GM21723 (cell line): ENCODE measurements at regions not wholly inside any gene's neighbourhood (a gene's known extent, or its start where the extent isn't known, plus 50 kb on each side); places are given as distances from the start of the nearest gene placed in this dataset.

Source experiments
- ATAC-seq: cut with Tn5 transposase; IDR thresholded peaks from one replicate; pipeline ENCODE4 v1.9.1; 2021; ENCODE audit warnings: mild to moderate bottlenecking, moderate library complexity; ENCODE audit not compliant: unreplicated experiment

DNA sequence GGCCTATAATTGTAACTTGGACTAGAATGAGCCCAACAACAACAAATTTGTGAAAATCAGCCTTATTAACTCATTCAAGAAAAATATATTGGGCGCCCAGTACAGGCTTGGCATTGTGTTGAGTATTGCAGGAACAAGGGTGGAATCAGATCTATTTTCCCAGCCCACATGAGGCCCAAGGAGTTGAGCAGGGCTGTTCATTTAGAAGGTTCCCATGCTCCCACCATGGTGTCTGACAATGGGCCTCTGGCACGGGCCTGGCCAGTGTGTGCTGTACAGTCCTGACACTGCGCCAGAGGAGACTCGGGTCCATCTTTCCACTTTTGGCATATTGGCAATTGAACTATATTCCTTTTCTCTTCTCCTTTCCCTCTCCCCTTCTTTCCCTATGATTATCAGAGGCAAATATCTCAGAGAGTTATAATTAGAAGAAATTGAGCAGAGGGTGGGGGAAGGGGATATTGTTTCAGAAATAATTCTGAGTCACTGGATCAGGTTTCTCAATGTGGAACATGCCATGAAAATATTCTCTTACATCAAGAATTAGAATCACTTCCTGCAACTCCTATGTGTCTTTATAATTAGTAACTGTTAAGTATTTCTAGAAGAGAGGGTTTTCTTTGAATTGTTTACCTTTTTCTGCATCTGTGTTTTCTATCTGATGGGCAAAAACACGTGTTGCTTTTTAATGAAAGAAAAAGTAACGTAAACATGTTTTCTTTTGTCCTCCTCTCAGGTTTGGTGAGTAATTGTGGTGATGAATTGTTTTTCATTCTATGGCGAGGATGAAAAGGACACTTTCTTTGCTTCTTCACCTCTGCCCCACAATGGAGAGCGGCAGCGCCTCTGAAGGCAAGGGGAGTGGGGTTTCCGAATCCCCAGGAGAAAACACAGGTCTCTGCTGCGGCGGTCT is 209.4 kb downstream of the FOXA2 start:
- ATAC-seq, result no peak

DNA sequence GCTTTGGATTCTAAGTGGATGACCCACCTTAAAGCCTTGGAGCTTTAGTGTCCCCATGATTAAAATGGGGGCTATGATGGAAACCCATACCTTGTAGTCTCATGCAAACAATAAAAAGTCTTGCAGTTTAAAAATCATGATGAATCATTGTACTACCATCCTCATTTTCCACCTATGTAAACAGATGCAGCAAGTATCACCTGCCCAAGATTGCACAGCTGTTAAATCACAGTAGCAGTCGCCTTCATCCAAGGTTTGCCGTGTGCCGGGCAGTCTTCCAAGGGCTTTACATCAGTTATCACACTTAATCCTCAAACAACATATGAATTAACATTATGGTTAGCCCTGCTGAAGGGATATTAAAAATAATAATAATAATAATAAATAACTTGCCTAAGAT is 210.3 kb downstream of the FOXA2 start:
- ATAC-seq, result no peak

DNA sequence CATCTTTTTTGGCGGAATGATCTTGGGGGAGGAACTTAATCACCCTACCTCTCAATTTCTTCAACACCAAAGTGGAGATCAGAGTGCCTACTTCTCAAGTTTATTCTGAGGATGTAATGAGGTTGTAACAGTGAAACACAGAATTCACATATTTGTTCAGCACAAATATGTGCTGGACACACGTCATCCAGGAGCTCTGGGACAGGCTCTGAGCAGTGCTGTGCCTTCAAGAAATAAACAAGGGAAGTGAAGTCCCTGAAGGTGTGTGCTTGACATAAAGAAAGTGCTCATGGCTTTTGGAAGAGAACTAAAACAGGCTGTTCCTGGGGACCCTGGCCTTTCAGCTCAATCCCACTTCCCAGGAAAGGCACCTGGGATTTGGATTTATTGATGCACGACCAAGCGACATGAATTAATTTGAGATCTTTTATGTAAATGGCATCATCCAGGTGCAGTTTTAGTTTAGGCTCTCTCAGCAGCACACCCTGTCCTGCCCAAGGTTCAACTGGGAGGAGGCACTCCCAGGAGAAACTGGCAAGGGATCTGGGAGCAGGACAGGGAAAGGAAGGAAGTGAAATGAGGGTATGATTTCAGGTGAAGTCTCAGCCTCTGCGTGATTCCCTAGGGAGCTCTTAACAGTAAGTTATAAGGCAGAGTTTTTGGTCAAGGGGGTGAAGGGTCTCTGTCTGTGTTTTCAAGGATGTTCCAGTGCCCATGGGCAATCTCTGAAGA is 211.0 kb downstream of the FOXA2 start:
- no peak for ATAC-seq

DNA sequence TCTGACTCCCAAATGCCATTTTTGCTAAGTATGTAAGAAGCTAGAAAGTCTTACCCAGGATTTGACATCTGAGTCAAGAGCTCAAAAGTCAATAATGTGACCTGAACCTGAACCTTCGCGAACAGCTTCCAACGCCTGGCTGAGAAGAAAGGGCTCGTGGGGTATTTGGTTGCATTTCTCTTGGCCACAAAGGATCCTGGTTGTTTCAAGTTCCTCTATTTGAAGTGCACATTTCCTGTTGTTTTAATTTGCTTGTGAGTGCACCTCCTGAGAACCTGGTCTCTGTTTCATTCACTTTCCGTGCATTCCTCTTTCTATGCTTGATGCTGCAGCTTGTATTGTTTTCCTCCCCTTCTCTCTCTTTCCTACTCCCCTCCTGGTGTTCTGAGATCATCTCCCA is 212.5 kb downstream of the FOXA2 start:
- peak; percentile 92 for ATAC-seq

DNA sequence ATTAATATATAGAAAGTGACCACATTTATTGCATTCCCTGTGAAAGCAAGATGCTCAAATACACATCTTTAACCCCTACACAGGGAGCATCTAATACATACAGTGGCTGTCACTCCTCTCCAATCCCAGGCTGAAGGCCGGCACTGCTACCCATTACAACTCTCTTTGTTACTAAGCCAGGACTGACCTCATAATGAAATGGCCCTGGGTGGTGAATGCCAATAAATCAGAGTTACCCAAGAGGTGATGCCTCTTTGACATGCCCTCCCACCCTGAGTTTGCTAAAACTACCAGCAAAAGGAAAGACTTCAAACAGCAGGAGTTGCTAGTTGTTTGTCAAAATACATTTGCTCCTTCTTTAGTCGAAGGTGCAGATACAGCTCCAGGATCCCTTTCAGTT is 214.2 kb downstream of the FOXA2 start:
- no peak for ATAC-seq

DNA sequence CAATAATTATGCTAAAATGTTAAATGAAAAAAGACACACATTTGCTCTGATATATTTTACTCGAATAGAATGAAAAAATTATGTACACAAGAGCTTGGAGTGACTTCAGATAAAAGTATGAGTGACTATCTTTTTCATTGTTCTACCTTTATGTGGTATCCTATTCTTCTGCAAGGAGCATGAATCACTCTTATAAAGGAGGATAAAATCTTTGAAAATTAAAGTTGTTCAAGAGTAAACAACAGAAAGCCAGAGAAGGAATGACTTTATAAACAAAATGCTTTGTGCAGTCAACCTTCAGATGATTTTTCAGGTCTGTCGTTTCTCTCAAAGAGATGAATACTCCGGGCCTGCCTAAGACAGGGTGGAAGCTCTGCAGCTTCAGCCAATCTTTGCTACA is 215.3 kb downstream of the FOXA2 start:
- no peak for ATAC-seq

DNA sequence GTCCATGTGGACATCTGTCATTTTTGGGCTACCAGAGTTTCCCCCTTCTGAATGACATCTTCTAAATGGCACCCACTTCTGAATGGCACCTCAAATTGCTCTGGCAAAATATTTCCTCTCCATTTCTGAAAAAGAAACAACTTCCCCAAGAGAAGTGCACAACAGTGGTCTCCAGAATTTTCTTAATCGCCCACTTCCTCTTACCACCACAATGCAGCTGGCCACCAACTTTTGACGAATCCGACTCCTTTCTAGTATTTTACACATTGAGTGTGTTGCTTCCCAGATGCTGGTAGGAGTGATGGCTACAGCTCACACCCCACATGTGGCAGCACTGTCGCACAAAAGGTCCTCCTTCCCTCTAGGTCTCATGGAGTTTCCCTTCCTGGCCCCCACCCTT is 216.1 kb downstream of the FOXA2 start:
- ATAC-seq, result no peak

DNA sequence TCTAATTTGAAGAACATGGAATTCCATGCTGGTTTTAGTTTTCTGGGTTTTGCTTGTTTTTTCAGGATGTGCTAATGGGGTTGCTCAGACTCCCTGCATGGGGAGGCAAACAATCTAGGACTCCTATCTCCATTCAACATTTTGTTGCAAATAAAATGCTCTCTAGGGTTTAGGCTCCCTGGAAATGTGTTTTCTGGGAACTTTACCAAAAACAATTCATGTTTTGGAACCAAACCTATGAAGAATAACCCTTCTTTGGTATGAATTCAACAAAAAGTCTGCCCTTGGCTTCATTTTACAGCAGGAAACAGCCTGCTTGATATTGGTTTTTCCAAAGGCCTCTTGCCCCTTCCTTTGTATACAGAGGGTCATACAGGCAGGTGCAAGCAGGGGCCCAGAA is 217.7 kb downstream of the FOXA2 start:
- ATAC-seq, result no peak

DNA sequence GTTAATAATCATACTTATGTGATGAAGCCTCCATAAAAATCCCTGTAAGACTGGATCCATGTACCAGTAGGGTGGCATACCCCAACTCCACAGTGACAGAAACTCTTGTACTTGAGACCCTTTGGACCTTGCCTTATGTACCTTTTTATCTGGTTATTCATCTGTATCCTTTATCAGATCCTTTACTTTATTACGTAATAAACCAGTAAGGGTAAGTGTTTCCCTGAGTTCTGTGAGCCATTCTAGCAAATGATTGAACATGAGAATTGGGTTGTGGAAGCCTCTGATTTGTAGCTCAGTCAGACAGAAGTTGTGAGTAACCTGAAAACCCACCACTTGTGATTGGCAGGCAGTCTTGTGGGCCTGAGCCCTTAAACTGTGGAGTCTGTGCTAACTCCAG is 229.7 kb downstream of the FOXA2 start:
- ATAC-seq, result no peak

DNA sequence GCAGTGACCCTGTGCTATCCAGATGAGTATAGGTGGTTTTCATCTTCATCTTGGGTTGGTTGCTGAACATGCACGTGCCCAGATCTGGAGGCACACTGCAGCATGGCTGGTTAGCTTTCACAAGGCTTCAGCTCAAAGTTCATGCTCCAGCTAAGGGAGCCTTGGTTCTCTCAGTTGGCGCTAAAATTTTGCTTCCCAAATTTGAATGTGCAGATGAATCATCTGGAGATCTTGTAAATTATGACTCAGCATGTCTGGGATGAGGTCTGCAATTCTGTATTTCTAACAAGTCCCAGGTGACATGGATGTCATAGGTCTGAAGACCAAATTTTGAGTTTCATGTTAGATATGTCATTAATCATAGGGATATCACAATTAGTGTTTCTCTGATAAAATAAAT is 230.8 kb downstream of the FOXA2 start:
- ATAC-seq, result no peak

DNA sequence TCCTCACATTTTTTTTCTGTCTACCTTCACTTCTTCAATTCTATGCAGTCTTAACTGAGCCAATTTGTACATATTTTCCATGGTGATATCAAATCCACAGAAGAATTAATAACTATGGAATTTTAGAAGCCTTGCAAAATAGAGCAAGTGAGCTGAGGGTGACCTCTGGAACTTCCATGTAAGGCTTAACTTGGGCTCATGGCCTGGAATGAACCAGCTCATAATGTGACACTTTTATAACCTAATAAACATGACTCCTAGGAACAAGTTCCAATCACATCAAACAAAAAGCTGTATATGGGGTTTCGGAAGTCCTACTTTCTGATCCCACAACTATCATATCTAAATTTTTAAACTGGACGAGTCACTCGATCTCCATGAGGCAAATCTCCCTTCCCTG is 232.4 kb downstream of the FOXA2 start:
- no peak for ATAC-seq

DNA sequence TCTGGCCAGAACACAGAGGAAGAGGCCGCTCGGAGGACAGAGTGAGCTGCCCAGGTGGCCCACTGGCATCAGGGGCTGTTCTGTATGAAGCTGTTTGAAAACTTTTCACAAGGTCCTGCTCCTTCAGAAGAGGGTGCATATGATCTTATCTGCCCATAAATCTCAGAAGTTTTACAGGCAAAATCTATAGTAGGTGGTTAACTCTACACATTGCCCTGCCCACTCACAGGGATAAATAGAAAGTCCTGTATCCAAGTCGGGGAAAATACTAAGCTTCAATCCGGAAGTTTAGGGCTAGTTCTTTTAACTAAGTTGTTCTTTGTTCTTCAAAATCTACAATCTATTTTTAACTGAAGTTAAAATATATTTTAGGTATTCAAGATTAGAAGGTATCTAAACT is 233.7 kb downstream of the FOXA2 start:
- no peak for ATAC-seq

DNA sequence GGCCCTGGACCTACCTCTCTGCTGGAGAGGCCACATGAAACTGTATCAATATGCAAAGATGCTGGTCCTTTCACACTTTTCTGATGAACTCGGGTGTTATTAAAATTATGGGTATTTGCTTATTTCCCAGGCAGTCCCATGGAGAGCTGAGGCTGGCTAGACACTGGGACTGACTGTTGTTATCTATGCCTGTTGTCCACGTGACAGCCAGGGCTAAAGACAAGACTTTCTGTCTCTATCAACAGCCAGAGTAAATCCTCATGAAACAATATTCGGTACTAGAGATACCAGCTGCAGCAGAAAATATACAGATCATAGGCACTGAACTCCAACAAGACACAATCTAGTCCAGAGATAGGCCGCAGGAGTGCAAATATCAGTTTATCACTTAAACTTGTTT is 236.4 kb downstream of the FOXA2 start:
- ATAC-seq, result no peak

DNA sequence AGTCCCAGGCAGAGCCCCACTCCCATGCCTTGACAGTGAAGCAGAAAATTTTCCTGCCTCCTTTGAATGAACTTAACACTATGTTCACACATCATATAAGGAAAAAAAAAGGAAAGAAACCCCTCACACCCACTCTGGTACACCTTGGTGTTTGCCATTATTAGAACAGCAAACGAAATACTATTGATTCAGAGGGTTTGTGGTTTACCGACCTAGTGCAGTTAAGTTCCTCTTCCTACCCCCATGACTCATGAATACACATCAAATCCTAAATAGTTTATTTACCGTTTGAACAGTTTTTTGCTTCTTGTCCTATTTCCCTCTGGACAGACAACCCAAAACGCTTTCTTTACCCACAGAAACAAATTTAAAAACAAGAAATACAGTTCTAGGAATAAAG is 237.7 kb downstream of the FOXA2 start:
- ATAC-seq, result peak; percentile 67

DNA sequence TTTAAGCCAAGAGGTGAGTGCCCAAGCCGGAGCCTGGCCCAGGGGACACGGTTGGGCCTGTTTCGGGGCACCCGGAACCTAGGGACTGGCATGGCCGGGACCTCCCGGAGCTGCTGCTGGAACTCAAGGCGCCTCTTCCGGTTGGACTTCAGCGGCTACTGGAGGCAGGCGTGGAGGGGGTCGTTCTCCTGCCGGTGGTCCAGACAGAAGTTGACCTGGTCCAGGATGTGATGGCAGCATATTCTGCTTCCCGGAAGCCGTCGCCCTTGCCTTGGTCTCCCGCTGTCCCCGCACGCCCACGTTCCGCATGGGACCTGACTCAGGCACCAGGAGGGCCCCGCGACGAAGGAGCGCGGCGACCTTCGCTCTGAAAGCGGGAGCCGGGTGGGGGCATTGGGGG is 240.8 kb downstream of the FOXA2 start:
- ATAC-seq, result no peak

DNA sequence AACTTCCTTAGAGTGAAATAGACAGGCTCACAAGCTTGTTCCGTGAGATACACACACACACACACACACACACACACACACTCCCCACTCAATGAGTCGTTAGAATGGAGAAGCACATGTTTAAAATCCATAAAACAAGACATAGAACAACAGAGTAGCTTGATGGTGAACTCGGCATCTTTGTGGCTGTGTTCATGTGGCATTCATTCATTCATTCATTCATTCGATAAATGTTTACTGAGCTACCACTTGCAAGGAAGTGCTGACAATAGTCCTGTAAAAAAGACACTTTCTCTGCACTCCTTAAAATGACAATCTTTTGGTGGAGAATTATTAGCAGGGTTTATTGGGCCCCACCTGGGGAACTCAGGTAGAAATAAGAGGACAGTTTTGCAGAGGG is 242.0 kb downstream of the FOXA2 start:
- ATAC-seq, result no peak

DNA sequence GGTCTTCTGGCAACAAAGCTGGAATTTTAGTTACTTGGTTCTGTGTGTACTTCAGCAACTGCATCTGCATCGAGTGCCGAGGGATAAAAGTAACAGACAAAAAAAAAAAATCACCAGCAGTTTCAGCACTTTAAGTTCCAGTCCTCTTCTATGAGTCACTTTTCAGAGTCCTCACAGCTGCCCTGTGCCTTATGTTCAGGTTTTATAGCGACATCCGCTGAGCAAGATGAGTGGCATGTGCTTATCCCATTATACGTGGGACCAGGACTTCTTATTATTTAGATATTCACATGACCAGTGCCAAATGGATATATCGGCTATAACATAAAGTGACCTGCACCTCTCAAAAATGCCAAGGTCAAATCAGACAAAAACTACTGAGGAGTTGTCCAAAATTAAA is 242.9 kb downstream of the FOXA2 start:
- no peak for ATAC-seq

DNA sequence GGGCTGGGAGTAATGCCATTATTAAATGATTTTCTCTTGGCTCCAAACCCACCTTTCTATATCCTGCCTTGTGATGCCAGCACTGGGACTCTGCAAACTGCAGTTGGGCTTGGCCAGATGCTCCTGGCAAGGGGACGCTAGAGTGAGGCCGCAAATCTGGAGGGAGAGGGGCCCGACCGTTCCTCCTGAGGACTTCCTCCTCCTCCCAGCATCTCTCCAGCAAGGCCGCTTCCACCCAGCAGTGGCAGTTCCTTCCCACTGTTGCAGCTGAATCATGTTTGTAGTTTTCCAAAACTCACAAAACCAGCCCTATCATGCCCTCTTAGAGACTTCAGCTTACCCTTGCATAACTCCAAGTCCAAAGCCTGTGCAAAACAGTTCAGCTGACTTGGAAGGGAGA is 244.4 kb downstream of the FOXA2 start:
- ATAC-seq, result no peak

DNA sequence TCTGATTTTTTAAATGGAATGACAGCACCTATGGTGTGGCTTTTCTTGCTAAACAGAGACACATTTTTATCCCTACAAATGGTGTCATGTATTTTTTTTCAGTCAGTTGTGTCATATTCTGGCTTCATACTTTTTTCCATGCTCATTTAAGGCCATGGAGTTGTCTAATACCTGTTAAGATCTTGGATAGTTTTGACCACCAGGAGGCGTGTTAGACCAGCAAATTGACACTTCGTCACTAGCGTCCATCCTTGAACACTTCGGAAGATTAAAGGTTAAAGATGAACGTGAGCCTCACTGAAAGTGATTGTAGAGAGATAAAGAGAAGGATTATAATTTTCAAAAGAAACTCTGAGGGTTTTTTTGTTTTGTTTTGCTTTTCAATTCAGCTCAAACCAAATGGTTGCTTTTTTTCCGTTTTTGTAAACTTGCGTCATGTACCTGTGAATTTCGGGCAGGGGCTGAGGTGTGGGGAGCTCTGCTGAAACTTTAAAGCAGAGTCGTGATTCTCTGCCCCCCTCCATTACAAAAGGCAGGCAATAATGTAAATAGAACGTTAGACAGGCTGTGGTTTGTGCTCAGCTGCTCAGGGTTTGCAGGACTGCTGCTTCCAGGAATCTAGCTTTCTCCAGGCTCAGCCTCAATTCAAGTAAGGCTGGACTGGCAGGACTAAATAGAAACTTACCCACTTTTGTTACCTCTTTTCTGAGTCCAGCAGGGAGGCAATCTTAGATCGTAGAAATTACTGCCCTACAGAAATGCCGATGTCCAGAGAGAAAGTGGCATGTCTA is 245.1 kb downstream of the FOXA2 start:
- no peak for ATAC-seq

DNA sequence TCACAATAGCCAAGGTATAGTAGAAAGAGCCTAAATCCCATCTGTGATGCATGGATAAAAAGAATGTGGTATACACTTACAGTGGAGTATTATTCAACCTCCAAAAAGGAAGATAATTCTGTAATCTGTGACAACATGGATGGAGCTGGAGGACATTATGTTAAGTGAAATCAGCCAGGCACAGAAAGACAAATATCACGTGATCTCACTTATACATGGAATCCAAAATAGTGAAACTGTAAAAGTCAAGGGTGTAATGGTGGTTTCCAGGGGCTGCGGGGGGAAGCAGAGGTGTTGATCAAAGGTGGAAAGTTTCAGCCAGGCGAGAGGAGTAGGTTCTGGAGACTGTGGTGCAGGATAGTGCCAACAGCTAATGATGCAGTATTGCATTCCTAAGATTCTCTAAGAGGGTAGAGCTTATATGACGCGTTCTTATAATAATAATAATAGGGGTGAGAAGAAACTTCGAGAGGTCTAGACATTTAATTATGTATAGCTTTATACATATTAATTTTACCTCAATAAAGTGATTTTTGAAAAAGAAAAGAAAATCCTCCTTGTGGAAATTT is 246.1 kb downstream of the FOXA2 start:
- ATAC-seq, result no peak

DNA sequence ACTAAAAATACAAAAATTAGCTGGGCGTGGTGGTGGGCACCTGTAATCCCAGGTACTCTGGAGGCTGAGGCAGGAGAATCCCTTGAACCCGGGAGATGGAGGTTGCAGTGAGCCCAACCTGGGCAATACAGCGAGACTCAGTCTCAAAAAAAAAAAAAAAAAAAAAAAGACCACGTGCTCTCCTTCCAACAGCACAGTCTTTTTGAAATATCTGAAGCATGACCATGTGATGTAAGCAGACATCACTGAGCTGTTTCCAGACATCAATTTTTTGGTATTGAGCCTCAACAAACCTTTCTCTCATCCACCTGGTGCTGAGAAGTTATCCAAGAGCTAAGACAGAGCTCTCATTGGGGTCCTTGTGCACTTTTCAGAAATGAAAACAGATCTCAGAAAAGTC is 249.2 kb downstream of the FOXA2 start:
- no peak for ATAC-seq
